ENCODE measurements at regions not wholly inside any gene's neighbourhood (a gene's known extent, or its start where the extent isn't known, plus 50 kb on each side); places are given as distances from the start of the nearest gene placed in this dataset.

- no peak for TF ChIP-seq CTCF (IDR thresholded peaks at IDR 0.05)
- Histone ChIP-seq H3K27ac (no peak overlapping the region), H3K4me3 (no peak overlapping the region)
- DNase-seq (ENCODE audit: low spot score), result no peak
Measured at GRCh38 chr15:69857686-69858391, 239.9 kb downstream of the TLE3 start.

- H3K27ac ChIP-seq, result no peak overlapping the region
- no peak for TF ChIP-seq CTCF (IDR thresholded peaks at IDR 0.05)
- no peak for DNase-seq (ENCODE audit: low spot score)
- H3K4me3 ChIP-seq, result no peak overlapping the region
Measured at GRCh38 chr15:69858456-69858855, 239.3 kb downstream of the TLE3 start.

- no peak overlapping the region for H3K4me3 ChIP-seq
- no peak overlapping the region for H3K27ac ChIP-seq
- no peak for TF ChIP-seq CTCF (IDR thresholded peaks at IDR 0.05)
- DNase-seq (ENCODE audit: low spot score), result no peak
Measured at GRCh38 chr15:69859866-69860265, 237.9 kb downstream of the TLE3 start.

- TF ChIP-seq CTCF (IDR thresholded peaks at IDR 0.05), result no peak
- H3K27ac ChIP-seq, result no peak overlapping the region
- no peak overlapping the region for H3K4me3 ChIP-seq
- no peak for DNase-seq (ENCODE audit: low spot score)
Measured at GRCh38 chr15:69860321-69860720, 237.4 kb downstream of the TLE3 start.

- no peak overlapping the region for H3K27ac ChIP-seq
- H3K4me3 ChIP-seq, result no peak overlapping the region
- no peak for DNase-seq (ENCODE audit: low spot score)
- no peak for TF ChIP-seq CTCF (IDR thresholded peaks at IDR 0.05)
Measured at GRCh38 chr15:69860921-69861320, 236.8 kb downstream of the TLE3 start.

GRCh38 chr15:69861331-69862171, 236.2 kb downstream of the TLE3 start:
- no peak for DNase-seq (ENCODE audit: low spot score)
- no peak for TF ChIP-seq CTCF (IDR thresholded peaks at IDR 0.05)
- Histone ChIP-seq H3K27ac (no peak overlapping the region), H3K4me3 (no peak overlapping the region)

GRCh38 chr15:69862540-69862939, 235.2 kb downstream of the TLE3 start:
- Histone ChIP-seq H3K4me3 (no peak overlapping the region), H3K27ac (no peak overlapping the region)
- no peak for DNase-seq (ENCODE audit: low spot score)
- no peak for TF ChIP-seq CTCF (IDR thresholded peaks at IDR 0.05)
